ENCODE measurements at regions not wholly inside any gene's neighbourhood (a gene's known extent, or its start where the extent isn't known, plus 50 kb on each side); places are given as distances from the start of the nearest gene placed in this dataset.

- TF ChIP-seq POLR2A (IDR thresholded peaks at IDR 0.05) (no peak), CTCF (IDR thresholded peaks at IDR 0.05) (no peak), POLR2AphosphoS5 (IDR thresholded peaks at IDR 0.05; ENCODE audit: insufficient read depth in 1 of 2, low read depth in 1 of 2) (no peak)
Observed at GRCh38 chr20:40451552-40451951, 237.5 kb downstream of the MAFB start.
